ENCODE measurements at regions not wholly inside any gene's neighbourhood (a gene's known extent, or its start where the extent isn't known, plus 50 kb on each side); places are given as distances from the start of the nearest gene placed in this dataset.

- DNase-seq (ENCODE audit: low spot score), result no peak
- H3K9me3 ChIP-seq (ENCODE audit: severe bottlenecking), result no peaks in the 10 kb centered on the region
- H3K36me3 ChIP-seq (ENCODE audit: low read depth), result no peaks in the 10 kb centered on the region
- TF ChIP-seq, protein P1, sequence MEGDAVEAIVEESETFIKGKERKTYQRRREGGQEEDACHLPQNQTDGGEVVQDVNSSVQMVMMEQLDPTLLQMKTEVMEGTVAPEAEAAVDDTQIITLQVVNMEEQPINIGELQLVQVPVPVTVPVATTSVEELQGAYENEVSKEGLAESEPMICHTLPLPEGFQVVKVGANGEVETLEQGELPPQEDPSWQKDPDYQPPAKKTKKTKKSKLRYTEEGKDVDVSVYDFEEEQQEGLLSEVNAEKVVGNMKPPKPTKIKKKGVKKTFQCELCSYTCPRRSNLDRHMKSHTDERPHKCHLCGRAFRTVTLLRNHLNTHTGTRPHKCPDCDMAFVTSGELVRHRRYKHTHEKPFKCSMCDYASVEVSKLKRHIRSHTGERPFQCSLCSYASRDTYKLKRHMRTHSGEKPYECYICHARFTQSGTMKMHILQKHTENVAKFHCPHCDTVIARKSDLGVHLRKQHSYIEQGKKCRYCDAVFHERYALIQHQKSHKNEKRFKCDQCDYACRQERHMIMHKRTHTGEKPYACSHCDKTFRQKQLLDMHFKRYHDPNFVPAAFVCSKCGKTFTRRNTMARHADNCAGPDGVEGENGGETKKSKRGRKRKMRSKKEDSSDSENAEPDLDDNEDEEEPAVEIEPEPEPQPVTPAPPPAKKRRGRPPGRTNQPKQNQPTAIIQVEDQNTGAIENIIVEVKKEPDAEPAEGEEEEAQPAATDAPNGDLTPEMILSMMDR (IDR thresholded peaks at IDR 0.05; ENCODE audit: poor library complexity, severe bottlenecking), result no peak
- H3K27ac ChIP-seq (ENCODE audit: poor library complexity, severe bottlenecking), result no peak overlapping the region
- H3K4me1 ChIP-seq (ENCODE audit: insufficient read depth, poor library complexity, severe bottlenecking), result no peaks in the 10 kb centered on the region
- no peaks in the 10 kb centered on the region for H3K27me3 ChIP-seq (ENCODE audit: insufficient read depth, poor library complexity, severe bottlenecking)
- no peak overlapping the region for H3K4me3 ChIP-seq (ENCODE audit: severe bottlenecking)
- ATAC-seq (ENCODE audit: low read depth), result no peak
These were observed 460.2 kb upstream of the ACVR2A start for GRCh38 chr2:147384659-147385058.

GRCh38 chr2:147382322-147382948 lies 462.4 kb upstream of the ACVR2A start:
- no peaks in the 10 kb centered on the region for H3K36me3 ChIP-seq (ENCODE audit: low read depth)
- ATAC-seq (ENCODE audit: low read depth) (peak; percentile 98), DNase-seq (ENCODE audit: low spot score) (peak; percentile 63)
- H3K9me3 ChIP-seq (ENCODE audit: severe bottlenecking), result no peaks in the 10 kb centered on the region
- H3K27ac ChIP-seq (ENCODE audit: poor library complexity, severe bottlenecking), result no peak overlapping the region
- H3K4me1 ChIP-seq (ENCODE audit: insufficient read depth, poor library complexity, severe bottlenecking), result no peaks in the 10 kb centered on the region
- H3K4me3 ChIP-seq (ENCODE audit: severe bottlenecking), result no peak overlapping the region
- no peaks in the 10 kb centered on the region for H3K27me3 ChIP-seq (ENCODE audit: insufficient read depth, poor library complexity, severe bottlenecking)
- TF ChIP-seq, protein P1 (IDR thresholded peaks at IDR 0.05; ENCODE audit: poor library complexity, severe bottlenecking), result no peak

DNA sequence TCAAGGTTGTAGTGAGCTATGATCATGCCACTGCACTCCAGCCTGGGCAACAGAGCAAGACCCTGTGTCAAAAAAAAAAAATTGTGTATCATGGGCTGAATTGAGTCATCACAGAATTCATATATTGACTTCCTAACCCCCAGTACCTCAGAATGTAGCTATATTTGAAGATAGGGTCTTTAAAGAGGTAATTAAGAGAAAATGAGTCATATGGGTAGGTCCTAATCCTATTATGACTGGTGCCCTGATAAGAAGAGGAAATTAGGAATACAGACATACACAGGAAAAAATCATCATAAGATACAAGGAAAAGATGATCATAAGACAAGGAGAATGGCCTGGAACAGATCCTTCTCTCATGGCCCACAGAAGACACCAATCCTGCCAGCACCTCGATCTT lies 466.4 kb upstream of the ACVR2A start:
- no peak overlapping the region for H3K4me3 ChIP-seq (ENCODE audit: severe bottlenecking)
- H3K27ac ChIP-seq (ENCODE audit: poor library complexity, severe bottlenecking), result no peak overlapping the region
- ATAC-seq (ENCODE audit: low read depth), result no peak
- H3K27me3 ChIP-seq (ENCODE audit: insufficient read depth, poor library complexity, severe bottlenecking), result no peaks in the 10 kb centered on the region
- H3K9me3 ChIP-seq (ENCODE audit: severe bottlenecking), result no peaks in the 10 kb centered on the region
- H3K4me1 ChIP-seq (ENCODE audit: insufficient read depth, poor library complexity, severe bottlenecking), result no peaks in the 10 kb centered on the region
- H3K36me3 ChIP-seq (ENCODE audit: low read depth), result no peaks in the 10 kb centered on the region
- DNase-seq (ENCODE audit: low spot score), result no peak
- TF ChIP-seq, protein P1 (IDR thresholded peaks at IDR 0.05; ENCODE audit: poor library complexity, severe bottlenecking), result no peak

- TF ChIP-seq, protein P1 (IDR thresholded peaks at IDR 0.05; ENCODE audit: poor library complexity, severe bottlenecking), result no peak
- Histone ChIP-seq H3K4me1 (ENCODE audit: insufficient read depth, poor library complexity, severe bottlenecking) (no peaks in the 10 kb centered on the region), H3K36me3 (ENCODE audit: low read depth) (no peaks in the 10 kb centered on the region), H3K27ac (ENCODE audit: poor library complexity, severe bottlenecking) (no peak overlapping the region), H3K27me3 (ENCODE audit: insufficient read depth, poor library complexity, severe bottlenecking) (no peaks in the 10 kb centered on the region), H3K9me3 (ENCODE audit: severe bottlenecking) (no peaks in the 10 kb centered on the region), H3K4me3 (ENCODE audit: severe bottlenecking) (no peak overlapping the region)
- DNase-seq (ENCODE audit: low spot score) (no peak), ATAC-seq (ENCODE audit: low read depth) (no peak)
These were observed 469.8 kb upstream of the ACVR2A start for GRCh38 chr2:147375073-147375472.

- Histone ChIP-seq H3K9me3 (ENCODE audit: severe bottlenecking) (no peaks in the 10 kb centered on the region), H3K27ac (ENCODE audit: poor library complexity, severe bottlenecking) (no peak overlapping the region), H3K36me3 (ENCODE audit: low read depth) (no peaks in the 10 kb centered on the region), H3K4me1 (ENCODE audit: insufficient read depth, poor library complexity, severe bottlenecking) (no peaks in the 10 kb centered on the region), H3K27me3 (ENCODE audit: insufficient read depth, poor library complexity, severe bottlenecking) (no peaks in the 10 kb centered on the region), H3K4me3 (ENCODE audit: severe bottlenecking) (no peak overlapping the region)
- no peak for DNase-seq (ENCODE audit: low spot score)
- TF ChIP-seq, protein P1 (IDR thresholded peaks at IDR 0.05; ENCODE audit: poor library complexity, severe bottlenecking), result no peak
- no peak for ATAC-seq (ENCODE audit: low read depth)
These were observed 470.4 kb upstream of the ACVR2A start for GRCh38 chr2:147374423-147374811.

Data from RWPE2 (cell line).